WTC11 (cell line): ENCODE measurements at regions not wholly inside any gene's neighbourhood (a gene's known extent, or its start where the extent isn't known, plus 50 kb on each side); places are given as distances from the start of the nearest gene placed in this dataset.

ENCODE experiments used
- ATAC-seq: fragments of 200-7000 bp; cut with Tn5 transposase; 2 replicates; pipeline ENCODE4 v1.10.0; 2021; ENCODE audit warnings: mild to moderate bottlenecking, moderate library complexity
- CTCF ChIA-PET: fragments of 300-600 bp; sonication (Branson Sonifier 250); formaldehyde crosslinking; loops from one replicate; lab custom pipeline; 2021; ENCODE audit warnings: antibody characterized with exemption; lab: Charles Lee
- POLR2A ChIA-PET: fragments of 350-600 bp; sonication (Branson Sonifier 250); formaldehyde crosslinking; loops from one replicate; lab custom pipeline; 2021; ENCODE audit warnings: antibody characterized with exemption; lab: Charles Lee
- DNase-seq: peaks from one replicate; pipeline ENCODE4 v3.0.0; 2021; ENCODE audit warnings: low spot score
- H3K27ac Mint-ChIP-seq: 2 replicates; pipeline ENCODE4 v1.8.0; 2021; ENCODE audit warnings: mixed read lengths
- H3K27me3 Mint-ChIP-seq: 2 replicates; pipeline ENCODE4 v1.8.0; 2021; ENCODE audit warnings: low read depth, mild to moderate bottlenecking, moderate library complexity, mixed read lengths
- H3K36me3 Mint-ChIP-seq: 2 replicates; pipeline ENCODE4 v1.8.0; 2021; ENCODE audit warnings: mixed read lengths
- H3K4me1 Mint-ChIP-seq: 2 replicates; pipeline ENCODE4 v1.8.0; 2022; ENCODE audit warnings: mixed read lengths
- H3K4me3 Mint-ChIP-seq: 2 replicates; pipeline ENCODE4 v1.8.0; 2021; ENCODE audit warnings: mild to moderate bottlenecking, moderate library complexity, mixed read lengths
- H3K9me3 Mint-ChIP-seq: 2 replicates; pipeline ENCODE4 v1.8.0; 2021; ENCODE audit warnings: mixed read lengths
- ATF3 ChIP-seq: sonication (generic); formaldehyde crosslinking; conservative IDR thresholded peaks from 2 replicates; pipeline ENCODE4 v1.8.1; 2022; ENCODE audit warnings: mild to moderate bottlenecking, missing genetic modification reagents
- EMX1 ChIP-seq: fragments of 250-450 bp; sonication (Bioruptor Pico); IDR thresholded peaks from 2 replicates; pipeline ENCODE4 v1.8.0; 2021; ENCODE audit warnings: mild to moderate bottlenecking
- FOXJ3 ChIP-seq: sonication (generic); formaldehyde crosslinking; IDR thresholded peaks from 2 replicates; pipeline ENCODE4 v1.9.0; 2021; ENCODE audit warnings: missing genetic modification reagents, mild to moderate bottlenecking, borderline replicate concordance
- JUN ChIP-seq: sonication (generic); formaldehyde crosslinking; IDR thresholded peaks from 2 replicates; pipeline ENCODE4 v1.8.0; 2023; ENCODE audit warnings: mild to moderate bottlenecking, missing genetic modification reagents
- NFYB ChIP-seq: sonication (generic); formaldehyde crosslinking; conservative IDR thresholded peaks from 2 replicates; pipeline ENCODE4 v1.8.0; 2022; ENCODE audit warnings: low read depth, missing genetic modification reagents
- NR1H2 ChIP-seq: sonication (generic); formaldehyde crosslinking; IDR thresholded peaks from 2 replicates; pipeline ENCODE4 v1.9.0; 2021; ENCODE audit warnings: mild to moderate bottlenecking, moderate library complexity, missing genetic modification reagents
- NR3C1 ChIP-seq: sonication (generic); formaldehyde crosslinking; conservative IDR thresholded peaks from 2 replicates; pipeline ENCODE4 v1.8.1; 2023; ENCODE audit warnings: low read depth, mild to moderate bottlenecking, missing genetic modification reagents
- PREB ChIP-seq: sonication (generic); formaldehyde crosslinking; IDR thresholded peaks from 2 replicates; pipeline ENCODE4 v1.8.1; 2022; ENCODE audit warnings: mild to moderate bottlenecking, missing genetic modification reagents, moderate library complexity, borderline replicate concordance
- SMAD4 ChIP-seq: sonication (generic); formaldehyde crosslinking; IDR thresholded peaks from 2 replicates; pipeline ENCODE4 v1.8.0; 2022; ENCODE audit warnings: mild to moderate bottlenecking, missing genetic modification reagents
- ZBTB43 ChIP-seq: sonication (generic); formaldehyde crosslinking; IDR thresholded peaks from 2 replicates; pipeline ENCODE4 v1.8.1; 2023; ENCODE audit warnings: mild to moderate bottlenecking, missing genetic modification reagents
- ZNF219 ChIP-seq: sonication (generic); formaldehyde crosslinking; IDR thresholded peaks from 2 replicates; pipeline ENCODE4 v1.8.0; 2023; ENCODE audit warnings: missing genetic modification reagents, mild to moderate bottlenecking, borderline replicate concordance
- ZNF232 ChIP-seq: sonication (generic); formaldehyde crosslinking; IDR thresholded peaks from 2 replicates; pipeline ENCODE4 v1.8.0; 2022; ENCODE audit warnings: mild to moderate bottlenecking, missing genetic modification reagents
- ZNF317 ChIP-seq: sonication (generic); formaldehyde crosslinking; IDR thresholded peaks from 2 replicates; pipeline ENCODE4 v1.8.1; 2023; ENCODE audit warnings: low read depth, mild to moderate bottlenecking, moderate library complexity, missing genetic modification reagents, borderline replicate concordance
- TF ChIP-seq, protein P1 (sequence below): sonication (generic); formaldehyde crosslinking; IDR thresholded peaks from 2 replicates; pipeline ENCODE4 v1.8.1; 2023; ENCODE audit warnings: mild to moderate bottlenecking, missing genetic modification reagents
- TF ChIP-seq, protein P2 (sequence below): fragments of 250-450 bp; sonication (Bioruptor Pico); IDR thresholded peaks from 2 replicates; pipeline ENCODE4 v1.8.0; 2021; ENCODE audit warnings: mild to moderate bottlenecking
- TF ChIP-seq, protein P3 (sequence below): sonication (generic); formaldehyde crosslinking; IDR thresholded peaks from 2 replicates; pipeline ENCODE4 v1.8.1; 2022; ENCODE audit warnings: mild to moderate bottlenecking, moderate library complexity, missing genetic modification reagents
- TF ChIP-seq, protein P4 (sequence below): sonication (generic); formaldehyde crosslinking; IDR thresholded peaks from 2 replicates; pipeline ENCODE4 v1.8.1; 2022; ENCODE audit warnings: missing genetic modification reagents, borderline replicate concordance
- TF ChIP-seq, protein P5 (sequence below): fragments of 250-450 bp; sonication (Bioruptor Pico); IDR thresholded peaks from 2 replicates; pipeline ENCODE4 v2.1.2; 2022; ENCODE audit warnings: mild to moderate bottlenecking, moderate library complexity

DNA sequence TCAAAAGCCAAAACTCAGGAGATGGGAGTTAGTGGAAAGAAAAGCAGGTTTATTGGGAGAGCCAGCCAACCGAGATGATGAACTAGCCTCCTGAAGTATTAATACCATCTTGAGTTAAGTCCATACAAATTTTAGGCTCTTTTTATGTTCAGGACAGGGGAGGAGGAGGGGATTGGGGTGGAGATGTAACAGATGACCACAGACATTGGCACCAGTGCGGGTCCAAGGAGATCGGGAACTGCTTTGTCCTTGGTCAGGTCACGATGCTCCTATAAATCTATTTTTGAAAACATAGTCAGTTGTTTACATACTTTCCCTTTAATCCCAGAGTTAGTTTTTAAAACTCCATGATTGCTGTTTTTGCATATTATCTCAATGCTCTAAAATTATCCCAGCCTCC lies 219.6 kb downstream of the ANKRD60 start:
- DNase-seq (no peak), ATAC-seq (no peak)
- Mint-ChIP-seq H3K4me1 (peaks cover 8% of the 10 kb centered on the region), H3K36me3 (no peaks in the 10 kb centered on the region; the same call in 1 of the 2 replicates), H3K27ac (no peak overlapping the region), H3K4me3 (no peak overlapping the region), H3K9me3 (peaks cover 9% of the 10 kb centered on the region; the same call in 1 of the 2 replicates), H3K27me3 (no peaks in the 10 kb centered on the region)
- ChIA-PET CTCF (no interaction called here), POLR2A (no interaction called here)
- TF ChIP-seq ZBTB43 (CRISPR knock-in tag) (no peak), ATF3 (CRISPR knock-in tag) (no peak), JUN (CRISPR knock-in tag) (no peak), NR1H2 (CRISPR knock-in tag) (no peak), ZNF232 (CRISPR knock-in tag) (no peak), EMX1 (CRISPR knock-in tag) (no peak), FOXJ3 (CRISPR knock-in tag) (no peak), NFYB (CRISPR knock-in tag) (no peak), SMAD4 (no peak), ZNF219 (CRISPR knock-in tag) (no peak), PREB (CRISPR knock-in tag) (no peak), NR3C1 (CRISPR knock-in tag) (no peak), ZNF317 (CRISPR knock-in tag) (no peak)
- TF ChIP-seq, protein P1, sequence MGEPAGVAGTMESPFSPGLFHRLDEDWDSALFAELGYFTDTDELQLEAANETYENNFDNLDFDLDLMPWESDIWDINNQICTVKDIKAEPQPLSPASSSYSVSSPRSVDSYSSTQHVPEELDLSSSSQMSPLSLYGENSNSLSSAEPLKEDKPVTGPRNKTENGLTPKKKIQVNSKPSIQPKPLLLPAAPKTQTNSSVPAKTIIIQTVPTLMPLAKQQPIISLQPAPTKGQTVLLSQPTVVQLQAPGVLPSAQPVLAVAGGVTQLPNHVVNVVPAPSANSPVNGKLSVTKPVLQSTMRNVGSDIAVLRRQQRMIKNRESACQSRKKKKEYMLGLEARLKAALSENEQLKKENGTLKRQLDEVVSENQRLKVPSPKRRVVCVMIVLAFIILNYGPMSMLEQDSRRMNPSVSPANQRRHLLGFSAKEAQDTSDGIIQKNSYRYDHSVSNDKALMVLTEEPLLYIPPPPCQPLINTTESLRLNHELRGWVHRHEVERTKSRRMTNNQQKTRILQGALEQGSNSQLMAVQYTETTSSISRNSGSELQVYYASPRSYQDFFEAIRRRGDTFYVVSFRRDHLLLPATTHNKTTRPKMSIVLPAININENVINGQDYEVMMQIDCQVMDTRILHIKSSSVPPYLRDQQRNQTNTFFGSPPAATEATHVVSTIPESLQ, result no peak
- TF ChIP-seq, protein P2, sequence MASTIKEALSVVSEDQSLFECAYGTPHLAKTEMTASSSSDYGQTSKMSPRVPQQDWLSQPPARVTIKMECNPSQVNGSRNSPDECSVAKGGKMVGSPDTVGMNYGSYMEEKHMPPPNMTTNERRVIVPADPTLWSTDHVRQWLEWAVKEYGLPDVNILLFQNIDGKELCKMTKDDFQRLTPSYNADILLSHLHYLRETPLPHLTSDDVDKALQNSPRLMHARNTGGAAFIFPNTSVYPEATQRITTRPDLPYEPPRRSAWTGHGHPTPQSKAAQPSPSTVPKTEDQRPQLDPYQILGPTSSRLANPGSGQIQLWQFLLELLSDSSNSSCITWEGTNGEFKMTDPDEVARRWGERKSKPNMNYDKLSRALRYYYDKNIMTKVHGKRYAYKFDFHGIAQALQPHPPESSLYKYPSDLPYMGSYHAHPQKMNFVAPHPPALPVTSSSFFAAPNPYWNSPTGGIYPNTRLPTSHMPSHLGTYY (CRISPR knock-in tag), result no peak
- TF ChIP-seq, protein P3, sequence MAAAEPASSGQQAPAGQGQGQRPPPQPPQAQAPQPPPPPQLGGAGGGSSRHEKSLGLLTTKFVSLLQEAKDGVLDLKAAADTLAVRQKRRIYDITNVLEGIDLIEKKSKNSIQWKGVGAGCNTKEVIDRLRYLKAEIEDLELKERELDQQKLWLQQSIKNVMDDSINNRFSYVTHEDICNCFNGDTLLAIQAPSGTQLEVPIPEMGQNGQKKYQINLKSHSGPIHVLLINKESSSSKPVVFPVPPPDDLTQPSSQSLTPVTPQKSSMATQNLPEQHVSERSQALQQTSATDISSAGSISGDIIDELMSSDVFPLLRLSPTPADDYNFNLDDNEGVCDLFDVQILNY, result no peak
- TF ChIP-seq, protein P4, sequence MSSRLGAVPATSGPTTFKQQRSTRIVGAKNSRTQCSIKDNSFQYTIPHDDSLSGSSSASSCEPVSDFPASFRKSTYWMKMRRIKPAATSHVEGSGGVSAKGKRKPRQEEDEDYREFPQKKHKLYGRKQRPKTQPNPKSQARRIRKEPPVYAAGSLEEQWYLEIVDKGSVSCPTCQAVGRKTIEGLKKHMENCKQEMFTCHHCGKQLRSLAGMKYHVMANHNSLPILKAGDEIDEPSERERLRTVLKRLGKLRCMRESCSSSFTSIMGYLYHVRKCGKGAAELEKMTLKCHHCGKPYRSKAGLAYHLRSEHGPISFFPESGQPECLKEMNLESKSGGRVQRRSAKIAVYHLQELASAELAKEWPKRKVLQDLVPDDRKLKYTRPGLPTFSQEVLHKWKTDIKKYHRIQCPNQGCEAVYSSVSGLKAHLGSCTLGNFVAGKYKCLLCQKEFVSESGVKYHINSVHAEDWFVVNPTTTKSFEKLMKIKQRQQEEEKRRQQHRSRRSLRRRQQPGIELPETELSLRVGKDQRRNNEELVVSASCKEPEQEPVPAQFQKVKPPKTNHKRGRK, result no peak
- TF ChIP-seq, protein P5, sequence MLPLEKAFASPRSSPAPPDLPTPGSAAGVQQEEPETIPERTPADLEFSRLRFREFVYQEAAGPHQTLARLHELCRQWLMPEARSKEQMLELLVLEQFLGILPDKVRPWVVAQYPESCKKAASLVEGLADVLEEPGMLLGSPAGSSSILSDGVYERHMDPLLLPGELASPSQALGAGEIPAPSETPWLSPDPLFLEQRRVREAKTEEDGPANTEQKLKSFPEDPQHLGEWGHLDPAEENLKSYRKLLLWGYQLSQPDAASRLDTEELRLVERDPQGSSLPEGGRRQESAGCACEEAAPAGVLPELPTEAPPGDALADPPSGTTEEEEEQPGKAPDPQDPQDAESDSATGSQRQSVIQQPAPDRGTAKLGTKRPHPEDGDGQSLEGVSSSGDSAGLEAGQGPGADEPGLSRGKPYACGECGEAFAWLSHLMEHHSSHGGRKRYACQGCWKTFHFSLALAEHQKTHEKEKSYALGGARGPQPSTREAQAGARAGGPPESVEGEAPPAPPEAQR (CRISPR knock-in tag), result no peak
